ENCODE measurements at regions not wholly inside any gene's neighbourhood (a gene's known extent, or its start where the extent isn't known, plus 50 kb on each side); places are given as distances from the start of the nearest gene placed in this dataset.

DNA sequence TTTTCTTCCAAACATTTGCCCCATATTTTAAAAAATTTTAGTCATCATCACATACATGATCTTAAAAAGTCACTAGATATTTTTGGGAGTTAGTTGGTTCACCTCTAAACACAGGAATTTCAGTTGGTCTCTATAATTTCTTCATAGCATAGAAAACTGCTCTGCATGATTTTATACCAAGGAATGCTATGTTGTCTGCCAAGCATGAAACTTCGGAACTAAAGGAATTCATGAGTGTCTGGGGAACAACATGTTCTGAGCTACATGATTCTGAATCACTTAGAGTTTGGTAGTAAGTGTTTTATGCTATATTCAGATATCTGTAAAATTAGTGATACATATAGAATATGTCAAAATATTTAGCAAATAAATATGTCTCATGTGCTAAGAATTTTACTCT, 957.8 kb downstream of the GATA3 start:
- TF ChIP-seq EZH2phosphoT487 (IDR thresholded peaks at IDR 0.05; ENCODE audit: insufficient read depth, low read depth), result no peak
- TF ChIP-seq EZH2 (IDR thresholded peaks at IDR 0.05; ENCODE audit: insufficient read depth, poor library complexity, severe bottlenecking), result no peak
